ENCODE measurements at regions not wholly inside any gene's neighbourhood (a gene's known extent, or its start where the extent isn't known, plus 50 kb on each side); places are given as distances from the start of the nearest gene placed in this dataset.
A peak's percentile ranks its signal among the peaks of the same experiment; 100 is the strongest.

DNA sequence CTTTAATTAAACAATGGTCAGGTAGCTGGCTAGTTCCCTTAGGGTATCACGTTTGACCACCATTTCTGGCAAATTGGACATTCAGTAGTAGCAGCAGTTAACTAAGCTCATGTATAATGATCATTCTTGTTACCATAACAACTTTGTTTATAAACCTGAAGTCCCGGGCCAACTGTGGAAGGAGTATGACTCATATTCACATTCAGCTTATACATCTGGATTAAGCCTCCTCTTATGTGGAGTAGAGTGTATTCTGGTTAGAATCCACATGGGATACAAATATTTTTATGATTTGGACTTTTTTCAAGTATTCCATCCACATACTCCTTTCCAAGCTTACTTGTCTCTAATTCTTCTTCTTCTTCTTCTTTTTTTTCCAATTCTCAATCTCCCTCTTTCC lies 70.3 kb upstream of the ZSWIM2 start:
- TF ChIP-seq, protein P1, sequence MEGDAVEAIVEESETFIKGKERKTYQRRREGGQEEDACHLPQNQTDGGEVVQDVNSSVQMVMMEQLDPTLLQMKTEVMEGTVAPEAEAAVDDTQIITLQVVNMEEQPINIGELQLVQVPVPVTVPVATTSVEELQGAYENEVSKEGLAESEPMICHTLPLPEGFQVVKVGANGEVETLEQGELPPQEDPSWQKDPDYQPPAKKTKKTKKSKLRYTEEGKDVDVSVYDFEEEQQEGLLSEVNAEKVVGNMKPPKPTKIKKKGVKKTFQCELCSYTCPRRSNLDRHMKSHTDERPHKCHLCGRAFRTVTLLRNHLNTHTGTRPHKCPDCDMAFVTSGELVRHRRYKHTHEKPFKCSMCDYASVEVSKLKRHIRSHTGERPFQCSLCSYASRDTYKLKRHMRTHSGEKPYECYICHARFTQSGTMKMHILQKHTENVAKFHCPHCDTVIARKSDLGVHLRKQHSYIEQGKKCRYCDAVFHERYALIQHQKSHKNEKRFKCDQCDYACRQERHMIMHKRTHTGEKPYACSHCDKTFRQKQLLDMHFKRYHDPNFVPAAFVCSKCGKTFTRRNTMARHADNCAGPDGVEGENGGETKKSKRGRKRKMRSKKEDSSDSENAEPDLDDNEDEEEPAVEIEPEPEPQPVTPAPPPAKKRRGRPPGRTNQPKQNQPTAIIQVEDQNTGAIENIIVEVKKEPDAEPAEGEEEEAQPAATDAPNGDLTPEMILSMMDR (IDR thresholded peaks at IDR 0.05; ENCODE audit: insufficient read depth, low read length, poor library complexity, severe bottlenecking) = no peak
- H3K27me3 ChIP-seq (ENCODE audit: control insufficient read depth, insufficient read depth, low read length) = no peaks in the 10 kb centered on the region
- H3K4me3 ChIP-seq (ENCODE audit: low read depth, low read length) = no peak overlapping the region
- peak; percentile 39 for DNase-seq (ENCODE audit: low read depth)
- no peaks in the 10 kb centered on the region for H3K36me3 ChIP-seq (ENCODE audit: control insufficient read depth, insufficient read depth, low read length)

DNA sequence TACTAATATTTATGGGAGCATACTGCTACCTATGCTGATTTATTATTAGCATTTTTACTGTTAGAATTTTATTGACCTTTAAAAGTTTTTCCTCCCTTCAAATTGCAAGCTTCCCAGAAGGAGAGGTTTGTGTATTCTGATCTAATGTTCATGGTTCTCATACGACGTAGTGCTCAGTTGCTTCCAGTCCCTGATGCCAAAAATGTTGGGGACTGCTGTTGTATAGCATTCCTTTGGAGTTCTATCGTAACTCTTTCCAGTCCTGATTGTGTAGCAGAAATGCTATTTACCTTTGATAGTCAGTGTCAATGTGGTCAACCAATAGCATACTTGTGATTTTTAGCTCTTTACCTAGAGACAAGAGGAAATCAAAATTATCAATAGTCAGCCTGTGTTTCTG lies 69.5 kb upstream of the ZSWIM2 start:
- no peak for DNase-seq (ENCODE audit: low read depth)
- H3K4me3 ChIP-seq (ENCODE audit: low read depth, low read length) = no peak overlapping the region
- TF ChIP-seq, protein P1 (IDR thresholded peaks at IDR 0.05; ENCODE audit: insufficient read depth, low read length, poor library complexity, severe bottlenecking) = no peak
- H3K27me3 ChIP-seq (ENCODE audit: control insufficient read depth, insufficient read depth, low read length) = no peaks in the 10 kb centered on the region
- no peaks in the 10 kb centered on the region for H3K36me3 ChIP-seq (ENCODE audit: control insufficient read depth, insufficient read depth, low read length)

- Histone ChIP-seq H3K4me3 (ENCODE audit: low read depth, low read length) (no peak overlapping the region), H3K36me3 (ENCODE audit: control insufficient read depth, insufficient read depth, low read length) (no peaks in the 10 kb centered on the region), H3K27me3 (ENCODE audit: control insufficient read depth, insufficient read depth, low read length) (no peaks in the 10 kb centered on the region)
- TF ChIP-seq, protein P1 (IDR thresholded peaks at IDR 0.05; ENCODE audit: insufficient read depth, low read length, poor library complexity, severe bottlenecking) = no peak
- no peak for DNase-seq (ENCODE audit: low read depth)
Measured at GRCh38 chr2:186917866-186918265, 68.9 kb upstream of the ZSWIM2 start.

DNA sequence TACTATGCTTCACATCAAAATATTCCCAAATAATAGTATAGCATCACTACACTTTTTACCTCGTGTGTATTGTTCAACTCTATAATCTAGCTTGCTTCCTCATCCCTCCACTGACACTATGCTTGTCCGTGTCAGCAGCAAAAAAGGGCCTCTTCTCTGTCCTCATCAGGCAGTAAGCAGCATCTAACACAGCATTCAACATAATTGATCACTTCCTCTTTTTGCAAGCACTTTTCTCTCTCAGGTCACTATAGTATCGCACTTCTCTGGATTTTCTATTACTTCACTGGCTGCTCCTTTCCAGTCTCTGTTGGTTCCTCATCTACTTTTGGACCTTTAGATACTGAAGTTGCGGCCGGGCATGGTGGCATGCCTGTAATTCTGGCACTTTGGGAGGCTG lies 64.9 kb upstream of the ZSWIM2 start:
- no peak for DNase-seq (ENCODE audit: low read depth)
- no peaks in the 10 kb centered on the region for H3K36me3 ChIP-seq (ENCODE audit: control insufficient read depth, insufficient read depth, low read length)
- TF ChIP-seq, protein P1 (IDR thresholded peaks at IDR 0.05; ENCODE audit: insufficient read depth, low read length, poor library complexity, severe bottlenecking) = no peak
- no peak overlapping the region for H3K4me3 ChIP-seq (ENCODE audit: low read depth, low read length)
- H3K27me3 ChIP-seq (ENCODE audit: control insufficient read depth, insufficient read depth, low read length) = no peaks in the 10 kb centered on the region

DNA sequence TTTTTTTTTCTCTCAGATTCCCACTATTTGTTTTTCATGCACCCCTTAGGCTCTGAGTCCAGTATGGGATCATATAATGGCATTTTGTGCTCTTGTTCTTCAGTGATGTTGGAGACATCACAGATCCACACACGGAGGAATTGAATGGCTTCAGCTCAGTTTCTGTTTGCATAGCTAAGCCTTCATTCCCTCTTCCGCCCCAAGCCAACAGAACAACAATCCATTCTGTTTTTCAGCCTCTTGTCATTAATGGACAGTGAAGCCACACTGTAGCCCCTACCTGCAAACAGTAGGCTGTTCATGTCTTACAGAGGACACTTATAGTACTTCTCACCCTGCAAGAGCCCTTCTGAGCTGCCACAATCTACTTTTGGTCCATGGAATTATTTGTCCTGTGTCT lies 64.0 kb upstream of the ZSWIM2 start:
- TF ChIP-seq, protein P1 (IDR thresholded peaks at IDR 0.05; ENCODE audit: insufficient read depth, low read length, poor library complexity, severe bottlenecking) = no peak
- Histone ChIP-seq H3K4me3 (ENCODE audit: low read depth, low read length) (no peak overlapping the region), H3K36me3 (ENCODE audit: control insufficient read depth, insufficient read depth, low read length) (no peaks in the 10 kb centered on the region), H3K27me3 (ENCODE audit: control insufficient read depth, insufficient read depth, low read length) (no peaks in the 10 kb centered on the region)
- no peak for DNase-seq (ENCODE audit: low read depth)

GRCh38 chr2:186911551-186912085 lies 62.6 kb upstream of the ZSWIM2 start:
- no peak overlapping the region for H3K4me3 ChIP-seq (ENCODE audit: low read depth, low read length)
- TF ChIP-seq, protein P1 (IDR thresholded peaks at IDR 0.05; ENCODE audit: insufficient read depth, low read length, poor library complexity, severe bottlenecking) = no peak
- no peaks in the 10 kb centered on the region for H3K36me3 ChIP-seq (ENCODE audit: control insufficient read depth, insufficient read depth, low read length)
- H3K27me3 ChIP-seq (ENCODE audit: control insufficient read depth, insufficient read depth, low read length) = no peaks in the 10 kb centered on the region
- DNase-seq (ENCODE audit: low read depth) = no peak
